ENCODE measurements at regions not wholly inside any gene's neighbourhood (a gene's known extent, or its start where the extent isn't known, plus 50 kb on each side); places are given as distances from the start of the nearest gene placed in this dataset.
"Not testable (repeated sequence)": the region's sequence is repeated elsewhere in the genome, so short reads cannot be mapped to it uniquely, and the experiment has no call there.

- Histone ChIP-seq H3K36me3 (ENCODE audit: control insufficient read depth, insufficient read depth, low read length) (no peaks in the 10 kb centered on the region), H3K4me3 (ENCODE audit: low read depth, low read length) (no peak overlapping the region), H3K27me3 (ENCODE audit: control insufficient read depth, insufficient read depth, low read length) (no peaks in the 10 kb centered on the region)
- DNase-seq (ENCODE audit: low read depth) = no peak
- CTCF ChIA-PET = no interaction called here
- TF ChIP-seq CTCF (IDR thresholded peaks at IDR 0.05; ENCODE audit: insufficient read depth, low read depth, low read length) = no peak
- POLR2A ChIA-PET = no interaction called here
Measured at GRCh38 chrX:56343219-56343618, 111.1 kb downstream of the KLF8 start.

GRCh38 chrX:56343664-56344063 is 111.5 kb downstream of the KLF8 start:
- CTCF ChIA-PET = no interaction called here

GRCh38 chrX:56358145-56358544 is 126.0 kb downstream of the KLF8 start:
- CTCF ChIA-PET; POLR2A ChIA-PET; H3K36me3 ChIP-seq (ENCODE audit: control insufficient read depth, insufficient read depth, low read length); H3K4me3 ChIP-seq (ENCODE audit: low read depth, low read length); H3K27me3 ChIP-seq (ENCODE audit: control insufficient read depth, insufficient read depth, low read length); DNase-seq (ENCODE audit: low read depth): not testable (repeated sequence)

More at GRCh38 chrX:56343664-56344063, 111.5 kb downstream of the KLF8 start:
- no peaks in the 10 kb centered on the region for H3K27me3 ChIP-seq (ENCODE audit: control insufficient read depth, insufficient read depth, low read length)
- no peaks in the 10 kb centered on the region for H3K36me3 ChIP-seq (ENCODE audit: control insufficient read depth, insufficient read depth, low read length)
- no peak overlapping the region for H3K4me3 ChIP-seq (ENCODE audit: low read depth, low read length)
- TF ChIP-seq CTCF (IDR thresholded peaks at IDR 0.05; ENCODE audit: insufficient read depth, low read depth, low read length) = no peak
- POLR2A ChIA-PET = no interaction called here
- no peak for DNase-seq (ENCODE audit: low read depth)

GRCh38 chrX:56365171-56365570 is 133.0 kb downstream of the KLF8 start:
- POLR2A ChIA-PET; CTCF ChIA-PET; H3K36me3 ChIP-seq (ENCODE audit: control insufficient read depth, insufficient read depth, low read length); H3K27me3 ChIP-seq (ENCODE audit: control insufficient read depth, insufficient read depth, low read length); DNase-seq (ENCODE audit: low read depth); H3K4me3 ChIP-seq (ENCODE audit: low read depth, low read length): not testable (repeated sequence)

GRCh38 chrX:56366901-56367300 is 134.7 kb downstream of the KLF8 start:
- TF ChIP-seq CTCF (IDR thresholded peaks at IDR 0.05; ENCODE audit: insufficient read depth, low read depth, low read length) = no peak
- Histone ChIP-seq H3K4me3 (ENCODE audit: low read depth, low read length) (no peak overlapping the region), H3K36me3 (ENCODE audit: control insufficient read depth, insufficient read depth, low read length) (no peaks in the 10 kb centered on the region), H3K27me3 (ENCODE audit: control insufficient read depth, insufficient read depth, low read length) (no peaks in the 10 kb centered on the region)
- POLR2A ChIA-PET = no interaction called here
- no peak for DNase-seq (ENCODE audit: low read depth)
- CTCF ChIA-PET = no interaction called here

GRCh38 chrX:56368962-56369361 is 136.8 kb downstream of the KLF8 start:
- Histone ChIP-seq H3K36me3 (ENCODE audit: control insufficient read depth, insufficient read depth, low read length) (no peaks in the 10 kb centered on the region), H3K27me3 (ENCODE audit: control insufficient read depth, insufficient read depth, low read length) (no peaks in the 10 kb centered on the region), H3K4me3 (ENCODE audit: low read depth, low read length) (no peak overlapping the region)
- TF ChIP-seq CTCF (IDR thresholded peaks at IDR 0.05; ENCODE audit: insufficient read depth, low read depth, low read length) = no peak
- ChIA-PET POLR2A (no interaction called here), CTCF (no interaction called here)
- no peak for DNase-seq (ENCODE audit: low read depth)

- H3K36me3 ChIP-seq (ENCODE audit: control insufficient read depth, insufficient read depth, low read length); DNase-seq (ENCODE audit: low read depth); POLR2A ChIA-PET; H3K27me3 ChIP-seq (ENCODE audit: control insufficient read depth, insufficient read depth, low read length); H3K4me3 ChIP-seq (ENCODE audit: low read depth, low read length); CTCF ChIA-PET: not testable (repeated sequence)
Measured at GRCh38 chrX:56379984-56380780, 148.0 kb downstream of the KLF8 start.

Measured in BJ (cell line).